Globus pallidus (tissue), 1 donor: ENCODE measurements at regions not wholly inside any gene's neighbourhood (a gene's known extent, or its start where the extent isn't known, plus 50 kb on each side); places are given as distances from the start of the nearest gene placed in this dataset.
"Not testable (repeated sequence)": the region's sequence is repeated elsewhere in the genome, so short reads cannot be mapped to it uniquely, and the experiment has no call there.

ENCODE experiments used
- DNase-seq: peaks from one replicate; pipeline ENCODE4 v3.0.0-alpha.2; 2015; ENCODE audit warnings: low spot score

- DNase-seq = no peak
Observed at GRCh38 chr5:68658810-68659372, 434.9 kb upstream of the SLC30A5 start.

- no peak for DNase-seq
Observed at GRCh38 chr5:68659881-68660280, 433.9 kb upstream of the SLC30A5 start.

GRCh38 chr5:68661237-68661636 is 432.6 kb upstream of the SLC30A5 start:
- DNase-seq = peak; percentile 19

GRCh38 chr5:68662804-68663307 is 431.0 kb upstream of the SLC30A5 start:
- DNase-seq = no peak

- DNase-seq = no peak
Observed at GRCh38 chr5:68669864-68670575, 423.8 kb upstream of the SLC30A5 start.

- DNase-seq = peak; percentile 11
Observed at GRCh38 chr5:68673106-68673822, 420.6 kb upstream of the SLC30A5 start.

- no peak for DNase-seq
Observed at GRCh38 chr5:68673823-68674180, 420.0 kb upstream of the SLC30A5 start.

- no peak for DNase-seq
Observed at GRCh38 chr5:68679041-68679440, 414.8 kb upstream of the SLC30A5 start.

GRCh38 chr5:68680366-68680765 is 413.4 kb upstream of the SLC30A5 start:
- DNase-seq = no peak

- no peak for DNase-seq
Observed at GRCh38 chr5:68681929-68682328, 411.9 kb upstream of the SLC30A5 start.

GRCh38 chr5:68682400-68683160 is 411.2 kb upstream of the SLC30A5 start:
- no peak for DNase-seq

- no peak for DNase-seq
Observed at GRCh38 chr5:68683632-68684036, 410.2 kb upstream of the SLC30A5 start.

- DNase-seq = no peak
Observed at GRCh38 chr5:68685863-68686262, 408.0 kb upstream of the SLC30A5 start.

- no peak for DNase-seq
Observed at GRCh38 chr5:68688547-68688946, 405.3 kb upstream of the SLC30A5 start.

- DNase-seq = no peak
Observed at GRCh38 chr5:68689010-68689409, 404.8 kb upstream of the SLC30A5 start.

GRCh38 chr5:68691874-68692273 is 401.9 kb upstream of the SLC30A5 start:
- not testable (repeated sequence) for DNase-seq

GRCh38 chr5:68698025-68698940 is 395.5 kb upstream of the SLC30A5 start:
- DNase-seq = no peak

GRCh38 chr5:68699966-68700365 is 393.8 kb upstream of the SLC30A5 start:
- no peak for DNase-seq

- DNase-seq = no peak
Observed at GRCh38 chr5:68707575-68707974, 386.2 kb upstream of the SLC30A5 start.

- DNase-seq = no peak
Observed at GRCh38 chr5:68708156-68708841, 385.5 kb upstream of the SLC30A5 start.

- no peak for DNase-seq
Observed at GRCh38 chr5:68708842-68709170, 385.0 kb upstream of the SLC30A5 start.
